Endodermal cell (in vitro differentiated cells): ENCODE measurements at regions not wholly inside any gene's neighbourhood (a gene's known extent, or its start where the extent isn't known, plus 50 kb on each side); places are given as distances from the start of the nearest gene placed in this dataset.
"Not testable (repeated sequence)": the region's sequence is repeated elsewhere in the genome, so short reads cannot be mapped to it uniquely, and the experiment has no call there.

Source experiments
- DNase-seq: peaks from one replicate; pipeline ENCODE4 v3.0.0-alpha.2; 2017
- H3K27ac ChIP-seq: 2 replicates; pipeline ENCODE4 v1.5.1; 2013; ENCODE audit warnings: mild to moderate bottlenecking, low read depth, low read length, moderate library complexity
- H3K27me3 ChIP-seq: 2 replicates; pipeline ENCODE4 v1.6.1; 2013; ENCODE audit warnings: mild to moderate bottlenecking, low read length, moderate library complexity; ENCODE audit not compliant: insufficient read depth, control insufficient read depth, poor library complexity, severe bottlenecking
- H3K36me3 ChIP-seq: 2 replicates; pipeline ENCODE4 v1.7.0; 2013; ENCODE audit warnings: mild to moderate bottlenecking, low read length, moderate library complexity; ENCODE audit not compliant: control insufficient read depth, insufficient read depth
- H3K4me1 ChIP-seq: one replicate; pipeline ENCODE4 v1.7.0; 2013; ENCODE audit warnings: low read length; ENCODE audit not compliant: control insufficient read depth, insufficient read depth
- H3K4me3 ChIP-seq: 2 replicates; pipeline ENCODE4 v1.5.1; 2013; ENCODE audit warnings: mild to moderate bottlenecking, low read length, moderate library complexity
- H3K9ac ChIP-seq: 2 replicates; pipeline ENCODE4 v1.6.1; 2013; ENCODE audit warnings: mild to moderate bottlenecking, low read length, moderate library complexity; ENCODE audit not compliant: poor library complexity, severe bottlenecking; ENCODE audit errors: extremely low read depth
- H3K9me3 ChIP-seq: 2 replicates; pipeline ENCODE4 v1.6.1; 2013; ENCODE audit warnings: mild to moderate bottlenecking, low read length, moderate library complexity; ENCODE audit not compliant: control insufficient read depth
- H3K27ac Mint-ChIP-seq: 2 replicates; pipeline ENCODE4 v1.8.0; 2020; ENCODE audit warnings: mixed read lengths
- H3K27me3 Mint-ChIP-seq: 2 replicates; pipeline ENCODE4 v1.8.0; 2021; ENCODE audit warnings: mild to moderate bottlenecking, mixed read lengths; ENCODE audit not compliant: insufficient read depth
- H3K36me3 Mint-ChIP-seq: 2 replicates; pipeline ENCODE4 v1.8.0; 2020; ENCODE audit warnings: low read depth, mixed read lengths
- H3K4me1 Mint-ChIP-seq: 2 replicates; pipeline ENCODE4 v1.8.0; 2020; ENCODE audit warnings: mixed read lengths
- H3K4me3 Mint-ChIP-seq: 2 replicates; pipeline ENCODE4 v1.8.0; 2020; ENCODE audit warnings: mild to moderate bottlenecking, moderate library complexity, mixed read lengths
- H3K9me3 Mint-ChIP-seq: 2 replicates; pipeline ENCODE4 v1.8.0; 2020; ENCODE audit warnings: mild to moderate bottlenecking, mixed read lengths
- WGBS, 2 experiments: methylation state at CpG; one replicate each; pipeline versions ENCODE4 v1.1.5 to v1.1.7; 2013; ENCODE audit warnings: missing lambda C conversion rate in 2 of 2, mixed read lengths in 1 of 2; ENCODE audit not compliant: insufficient coverage in 1 of 2, insufficient read length in 1 of 2; 5-methylcytosine and 5-hydroxymethylcytosine counted together
- TF ChIP-seq, protein P1 (sequence below): fragments of 200-600 bp; sonication (generic); conservative IDR thresholded peaks from 2 replicates; pipeline ENCODE4 v1.5.0; 2021; ENCODE audit warnings: antibody characterized with exemption, mild to moderate bottlenecking

- no peak for DNase-seq
- H3K9me3 Mint-ChIP-seq: peaks cover 17% of the 10 kb centered on the region
- H3K4me1 Mint-ChIP-seq: no peaks in the 10 kb centered on the region
- Histone ChIP-seq H3K36me3 (no peaks in the 10 kb centered on the region), H3K27me3 (no peaks in the 10 kb centered on the region), H3K9ac (no peak overlapping the region), H3K4me3 (no peak overlapping the region), H3K9me3 (peaks cover 5% of the 10 kb centered on the region), H3K4me1 (no peaks in the 10 kb centered on the region), H3K27ac (no peak overlapping the region)
- TF ChIP-seq, protein P1, sequence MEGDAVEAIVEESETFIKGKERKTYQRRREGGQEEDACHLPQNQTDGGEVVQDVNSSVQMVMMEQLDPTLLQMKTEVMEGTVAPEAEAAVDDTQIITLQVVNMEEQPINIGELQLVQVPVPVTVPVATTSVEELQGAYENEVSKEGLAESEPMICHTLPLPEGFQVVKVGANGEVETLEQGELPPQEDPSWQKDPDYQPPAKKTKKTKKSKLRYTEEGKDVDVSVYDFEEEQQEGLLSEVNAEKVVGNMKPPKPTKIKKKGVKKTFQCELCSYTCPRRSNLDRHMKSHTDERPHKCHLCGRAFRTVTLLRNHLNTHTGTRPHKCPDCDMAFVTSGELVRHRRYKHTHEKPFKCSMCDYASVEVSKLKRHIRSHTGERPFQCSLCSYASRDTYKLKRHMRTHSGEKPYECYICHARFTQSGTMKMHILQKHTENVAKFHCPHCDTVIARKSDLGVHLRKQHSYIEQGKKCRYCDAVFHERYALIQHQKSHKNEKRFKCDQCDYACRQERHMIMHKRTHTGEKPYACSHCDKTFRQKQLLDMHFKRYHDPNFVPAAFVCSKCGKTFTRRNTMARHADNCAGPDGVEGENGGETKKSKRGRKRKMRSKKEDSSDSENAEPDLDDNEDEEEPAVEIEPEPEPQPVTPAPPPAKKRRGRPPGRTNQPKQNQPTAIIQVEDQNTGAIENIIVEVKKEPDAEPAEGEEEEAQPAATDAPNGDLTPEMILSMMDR: no peak
- peaks cover 2% of the 10 kb centered on the region for H3K27me3 Mint-ChIP-seq
- 87 to 90% methylated on average over 2 to 3 of the region's 4 CpGs for whole genome bisulfite sequencing, 2 experiments
- no peaks in the 10 kb centered on the region for H3K36me3 Mint-ChIP-seq
- H3K27ac Mint-ChIP-seq: no peak overlapping the region
- H3K4me3 Mint-ChIP-seq: no peak overlapping the region
Measured at GRCh38 chr6:106785298-106785697, 155.9 kb downstream of the QRSL1 start.

GRCh38 chr6:106783640-106784566 lies 154.5 kb downstream of the QRSL1 start:
- no peak overlapping the region for H3K4me3 Mint-ChIP-seq
- Histone ChIP-seq H3K9ac (no peak overlapping the region), H3K4me3 (no peak overlapping the region), H3K4me1 (no peaks in the 10 kb centered on the region), H3K27me3 (no peaks in the 10 kb centered on the region), H3K9me3 (peaks cover 8% of the 10 kb centered on the region), H3K27ac (no peak overlapping the region), H3K36me3 (no peaks in the 10 kb centered on the region)
- no peaks in the 10 kb centered on the region for H3K4me1 Mint-ChIP-seq
- no peak for DNase-seq
- H3K36me3 Mint-ChIP-seq: peaks cover 1% of the 10 kb centered on the region
- peaks cover 31% of the 10 kb centered on the region for H3K9me3 Mint-ChIP-seq
- H3K27ac Mint-ChIP-seq: no peak overlapping the region
- TF ChIP-seq, protein P1: no peak
- peaks cover 2% of the 10 kb centered on the region for H3K27me3 Mint-ChIP-seq
- 72 to 77% methylated on average over 3 of the region's 3 CpGs for WGBS, 2 experiments

- Histone ChIP-seq H3K4me3 (no peak overlapping the region), H3K9me3 (peaks cover 13% of the 10 kb centered on the region), H3K27me3 (no peaks in the 10 kb centered on the region), H3K27ac (no peak overlapping the region), H3K4me1 (no peaks in the 10 kb centered on the region), H3K9ac (no peak overlapping the region), H3K36me3 (no peaks in the 10 kb centered on the region)
- TF ChIP-seq, protein P1: no peak
- Mint-ChIP-seq H3K9me3 (peaks cover 36% of the 10 kb centered on the region), H3K36me3 (peaks cover 1% of the 10 kb centered on the region), H3K4me3 (no peak overlapping the region), H3K27ac (no peak overlapping the region), H3K27me3 (no peaks in the 10 kb centered on the region), H3K4me1 (no peaks in the 10 kb centered on the region)
- 89 to 93% methylated on average over 10 to 13 of the region's 13 CpGs for WGBS, 2 experiments
- no peak for DNase-seq
Measured at GRCh38 chr6:106782536-106783285, 153.3 kb downstream of the QRSL1 start.

GRCh38 chr6:106779552-106779951 lies 150.2 kb downstream of the QRSL1 start:
- H3K36me3 Mint-ChIP-seq, H3K27me3 ChIP-seq: not testable (repeated sequence)

More at GRCh38 chr6:106779552-106779951, 150.2 kb downstream of the QRSL1 start:
- peaks cover 36% of the 10 kb centered on the region for H3K9me3 Mint-ChIP-seq
- not testable (repeated sequence) for H3K27ac Mint-ChIP-seq, H3K4me1 ChIP-seq, H3K27ac ChIP-seq, DNase-seq, H3K36me3 ChIP-seq, H3K27me3 Mint-ChIP-seq, H3K4me1 Mint-ChIP-seq, H3K9ac ChIP-seq, H3K4me3 ChIP-seq, H3K4me3 Mint-ChIP-seq
- peaks cover 13% of the 10 kb centered on the region for H3K9me3 ChIP-seq
